ENCODE measurements at regions not wholly inside any gene's neighbourhood (a gene's known extent, or its start where the extent isn't known, plus 50 kb on each side); places are given as distances from the start of the nearest gene placed in this dataset.

- no peaks in the 10 kb centered on the region for H3K36me3 ChIP-seq
- no peak overlapping the region for H3K4me3 ChIP-seq
- no peak for TF ChIP-seq CTCF (IDR thresholded peaks at IDR 0.05)
- DNase-seq (no peak), ATAC-seq (no peak)
- no peaks in the 10 kb centered on the region for H3K4me1 ChIP-seq
- H3K27ac ChIP-seq, result no peak overlapping the region
- intact Hi-C loops (cut with DNase I), result no loop called here
- no peaks in the 10 kb centered on the region for H3K9me3 ChIP-seq
- H3K27me3 ChIP-seq (ENCODE audit: low read depth), result no peaks in the 10 kb centered on the region
Measured at GRCh38 chr9:100937382-100937781, 91.1 kb upstream of the PLPPR1 start.

DNA sequence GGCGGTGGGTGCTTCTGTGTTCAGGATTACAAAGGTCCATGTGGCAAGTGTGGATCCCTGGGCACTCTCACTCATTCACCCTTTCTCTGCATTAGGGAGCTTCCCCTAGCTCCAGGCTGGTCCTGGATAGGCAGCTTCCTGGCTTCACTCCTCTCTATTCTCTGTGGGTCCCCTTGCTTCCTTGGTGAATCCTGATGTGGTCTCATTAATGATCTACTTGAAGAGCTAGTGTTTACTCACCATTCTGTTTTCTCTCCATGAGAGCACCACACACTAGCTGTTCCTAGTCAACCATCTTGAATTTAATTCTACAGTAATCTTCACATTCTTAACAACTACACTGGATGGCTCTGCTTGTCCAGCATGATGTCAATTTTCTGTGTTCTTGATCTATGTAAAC lies 90.0 kb upstream of the PLPPR1 start:
- H3K4me3 ChIP-seq, result no peak overlapping the region
- TF ChIP-seq CTCF (IDR thresholded peaks at IDR 0.05), result no peak
- H3K36me3 ChIP-seq, result no peaks in the 10 kb centered on the region
- intact Hi-C loops (cut with DNase I), result no loop called here
- ATAC-seq, result no peak
- no peak overlapping the region for H3K27ac ChIP-seq
- no peaks in the 10 kb centered on the region for H3K9me3 ChIP-seq
- no peaks in the 10 kb centered on the region for H3K27me3 ChIP-seq (ENCODE audit: low read depth)
- no peak for DNase-seq
- no peaks in the 10 kb centered on the region for H3K4me1 ChIP-seq

DNA sequence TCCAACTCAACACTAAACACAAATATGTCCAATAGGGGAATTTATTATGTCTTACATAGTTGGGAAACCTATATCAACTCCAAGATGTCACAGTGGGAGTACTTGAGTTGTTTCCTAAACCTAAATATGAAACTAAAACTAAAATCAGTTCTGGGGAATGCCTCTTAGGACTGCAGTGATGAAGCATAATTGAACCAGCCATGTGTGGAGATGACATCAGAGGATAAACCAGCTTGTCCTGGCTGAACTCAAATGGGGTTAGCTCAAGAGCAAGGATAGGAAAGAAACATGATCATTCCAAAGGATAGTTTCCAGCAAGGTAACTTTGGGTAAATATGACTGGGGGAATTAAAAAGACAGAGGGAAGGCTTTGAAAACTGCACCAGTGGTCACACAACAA lies 88.9 kb upstream of the PLPPR1 start:
- Histone ChIP-seq H3K27ac (no peak overlapping the region), H3K27me3 (ENCODE audit: low read depth) (no peaks in the 10 kb centered on the region), H3K36me3 (no peaks in the 10 kb centered on the region), H3K4me1 (no peaks in the 10 kb centered on the region), H3K4me3 (no peak overlapping the region), H3K9me3 (no peaks in the 10 kb centered on the region)
- TF ChIP-seq CTCF (IDR thresholded peaks at IDR 0.05), result no peak
- intact Hi-C loops (cut with DNase I), result no loop called here
- DNase-seq (no peak), ATAC-seq (no peak)

DNA sequence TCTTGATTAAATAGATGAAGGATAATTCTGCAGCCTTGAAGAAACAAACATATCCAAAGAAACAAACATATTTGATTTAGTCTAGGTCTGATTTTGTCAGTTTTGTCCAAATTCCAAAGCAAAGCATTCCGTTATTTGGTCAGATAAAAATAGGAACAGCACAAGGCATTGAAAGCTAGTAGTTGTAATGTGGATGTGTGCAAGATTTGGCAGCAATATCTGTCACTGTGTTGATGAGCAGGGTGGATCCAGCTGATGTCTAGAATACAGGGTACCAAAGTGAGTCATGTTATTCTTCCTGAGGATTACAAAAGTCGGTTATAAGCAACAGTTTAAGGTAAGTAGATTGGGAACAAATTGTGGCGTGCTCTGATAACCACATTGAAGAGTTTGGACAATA lies 69.3 kb upstream of the PLPPR1 start:
- no peak for TF ChIP-seq CTCF (IDR thresholded peaks at IDR 0.05)
- H3K27me3 ChIP-seq (ENCODE audit: low read depth), result no peaks in the 10 kb centered on the region
- H3K4me1 ChIP-seq, result no peaks in the 10 kb centered on the region
- H3K9me3 ChIP-seq, result no peaks in the 10 kb centered on the region
- DNase-seq (no peak), ATAC-seq (no peak)
- intact Hi-C loops (cut with DNase I), result no loop called here
- H3K36me3 ChIP-seq, result no peaks in the 10 kb centered on the region
- no peak overlapping the region for H3K27ac ChIP-seq
- H3K4me3 ChIP-seq, result no peak overlapping the region

All from lower lobe of right lung (tissue), 2 donors.